Stimulated activated CD8-positive, alpha-beta memory T cell treated with anti-CD3 and anti-CD28 coated beads, Interleukin-12 subunit alpha, Interleukin-12 subunit beta, amount 100 ng/mL, for 24 hours (primary cell): ENCODE measurements at regions not wholly inside any gene's neighbourhood (a gene's known extent, or its start where the extent isn't known, plus 50 kb on each side); places are given as distances from the start of the nearest gene placed in this dataset.
"Not testable (repeated sequence)": the region's sequence is repeated elsewhere in the genome, so short reads cannot be mapped to it uniquely, and the experiment has no call there.

Experiments
- DNase-seq: peaks from one replicate; pipeline ENCODE4 v3.0.0-alpha.2; 2020; ENCODE audit errors: extremely low read depth

- no peak for DNase-seq
Observed at GRCh38 chr5:126133424-126133823, 289.8 kb upstream of the GRAMD2B start.

DNA sequence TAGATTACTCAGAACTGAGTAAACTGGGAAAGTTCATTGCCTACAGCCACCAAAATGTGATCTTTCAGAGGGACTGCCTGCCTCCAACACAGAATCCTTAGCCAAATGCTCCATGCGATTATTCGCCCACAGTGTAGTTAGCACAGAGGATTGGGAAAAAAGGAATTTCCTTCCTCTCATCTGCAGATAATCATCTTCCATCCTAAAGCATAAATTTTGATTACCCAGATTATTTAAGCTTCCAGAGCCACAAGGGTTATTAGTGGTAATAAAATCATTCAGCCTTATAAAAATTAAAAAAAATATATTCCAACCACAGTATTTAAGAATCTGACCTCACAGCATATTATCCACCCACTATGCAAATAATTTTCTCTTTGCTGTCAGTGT lies 285.3 kb upstream of the GRAMD2B start:
- no peak for DNase-seq

DNA sequence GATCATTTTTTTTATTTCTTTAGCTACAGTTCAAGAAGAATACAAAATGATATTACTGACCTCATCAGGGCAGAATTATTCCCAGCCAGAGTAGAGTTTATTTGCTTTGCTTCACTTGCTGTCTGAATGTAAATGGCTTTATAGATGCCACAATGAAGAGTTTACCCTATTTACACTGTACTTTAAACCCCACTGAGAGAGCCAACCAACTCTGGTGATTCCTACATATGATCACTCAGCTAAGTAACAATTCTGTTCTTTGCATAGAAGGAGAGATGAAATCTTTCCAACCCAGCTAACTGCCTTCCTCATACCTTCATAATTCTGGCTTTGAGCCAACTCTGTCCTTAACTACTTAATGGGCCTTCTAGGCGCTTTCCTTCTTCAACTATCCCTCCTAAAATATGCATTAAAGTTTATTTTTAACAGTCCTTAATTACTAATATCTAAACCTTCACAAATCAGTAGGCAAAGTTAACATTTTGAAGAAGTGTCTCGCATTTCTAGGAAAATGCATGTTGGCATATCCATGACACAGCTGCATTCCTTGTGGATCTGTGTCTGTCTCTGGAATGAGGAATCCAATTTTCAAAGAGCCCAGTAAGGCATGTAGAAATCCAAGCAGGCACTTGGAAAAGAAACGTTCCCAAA lies 284.8 kb upstream of the GRAMD2B start:
- no peak for DNase-seq

DNA sequence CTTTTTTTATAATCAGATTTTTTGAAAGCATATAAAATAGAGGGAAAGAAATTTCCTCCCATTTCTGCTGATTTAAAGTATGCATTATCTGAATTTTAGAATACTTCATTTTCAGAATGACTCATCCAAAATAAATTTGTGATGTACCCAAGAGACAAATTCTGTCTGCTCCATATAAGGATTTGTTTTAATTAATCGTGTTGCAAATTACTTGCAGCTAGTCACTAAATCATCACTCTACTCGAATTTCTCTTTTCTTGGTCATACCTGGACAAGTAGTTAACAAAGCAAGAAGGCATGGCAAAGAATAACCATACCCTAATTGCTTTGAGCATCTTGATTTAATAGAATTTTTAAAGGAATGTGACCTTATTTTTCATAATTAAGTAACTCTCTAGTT lies 284.1 kb upstream of the GRAMD2B start:
- no peak for DNase-seq

GRCh38 chr5:126139773-126140172 lies 283.4 kb upstream of the GRAMD2B start:
- no peak for DNase-seq

DNA sequence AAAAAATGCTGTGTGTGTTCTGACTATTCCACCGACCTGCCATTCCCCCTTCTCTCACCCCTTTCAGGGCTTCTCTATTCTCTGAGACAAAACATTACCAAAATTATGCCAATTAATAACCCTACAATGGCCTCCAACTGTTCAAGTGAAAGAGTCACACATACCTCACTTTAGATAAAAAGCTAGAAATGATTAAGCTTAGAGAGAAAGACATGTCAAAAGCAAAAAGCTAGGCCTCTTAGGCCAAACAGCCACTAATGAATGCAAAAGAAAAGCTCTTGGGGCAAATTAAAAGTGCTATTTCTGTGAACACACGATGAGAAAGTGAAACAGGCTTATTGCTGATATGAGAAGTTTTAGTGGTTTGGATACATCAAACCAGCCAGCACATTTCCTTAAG lies 279.6 kb upstream of the GRAMD2B start:
- DNase-seq: no peak

- not testable (repeated sequence) for DNase-seq
Observed at GRCh38 chr5:126150319-126150718, 272.9 kb upstream of the GRAMD2B start.

GRCh38 chr5:126155298-126155697 lies 267.9 kb upstream of the GRAMD2B start:
- not testable (repeated sequence) for DNase-seq

DNA sequence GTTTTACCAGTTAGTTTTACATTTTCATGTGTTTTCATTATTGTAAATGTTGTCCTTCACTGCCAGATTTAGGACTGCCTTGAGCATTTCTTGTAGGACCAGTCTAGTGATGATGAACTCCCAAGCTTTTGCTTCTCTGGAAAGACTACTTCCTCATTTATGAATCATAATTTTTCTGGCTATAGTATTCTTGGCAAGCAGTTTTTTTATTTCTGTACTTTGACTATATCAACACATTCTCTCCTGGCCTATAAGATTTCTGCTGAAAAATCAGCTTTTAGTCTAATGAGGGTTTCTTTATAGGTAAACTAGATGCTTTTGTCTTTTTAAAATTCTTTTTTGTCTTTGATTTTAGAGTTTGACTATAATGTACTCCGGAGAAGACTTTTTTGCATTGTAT lies 256.8 kb upstream of the GRAMD2B start:
- no peak for DNase-seq

- no peak for DNase-seq
Observed at GRCh38 chr5:126168785-126169184, 254.4 kb upstream of the GRAMD2B start.

DNA sequence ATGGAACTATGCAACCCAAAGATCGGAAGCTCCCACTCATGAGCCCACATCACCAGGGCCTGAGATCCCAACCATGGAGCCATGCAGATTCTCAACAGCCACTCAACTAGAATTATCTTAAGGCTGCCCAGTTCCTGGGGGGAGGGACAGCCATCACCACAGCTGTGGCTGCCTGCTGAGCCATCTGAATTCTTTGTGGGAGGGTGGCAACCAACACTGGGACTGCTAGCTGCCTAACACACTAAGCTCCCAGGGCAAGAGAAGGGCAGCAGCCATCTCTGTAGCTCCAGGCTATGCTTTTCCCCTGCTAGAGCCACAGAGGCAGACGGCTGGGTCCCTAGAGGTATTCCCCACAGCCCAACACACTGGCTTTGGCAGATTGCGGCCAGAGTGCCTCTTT lies 251.3 kb upstream of the GRAMD2B start:
- DNase-seq: no peak

DNA sequence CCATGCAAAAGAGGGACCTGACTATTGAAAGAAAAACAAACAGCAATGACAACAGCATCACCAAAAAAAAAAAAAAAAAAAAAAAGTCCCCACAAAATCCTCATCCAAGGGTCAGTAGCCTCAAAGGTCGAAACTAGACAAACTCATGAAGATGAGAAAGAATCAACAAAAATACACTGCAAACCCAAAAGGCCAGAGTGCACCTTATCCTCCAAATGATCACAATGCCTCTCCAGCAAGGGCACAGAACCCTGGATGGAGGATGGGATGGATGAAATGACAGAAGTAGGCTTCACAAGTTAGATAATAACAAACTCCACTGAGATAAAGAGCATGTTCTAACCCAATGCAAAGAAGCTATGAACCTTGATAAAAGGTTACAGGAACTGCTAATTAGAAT lies 250.4 kb upstream of the GRAMD2B start:
- no peak for DNase-seq

DNA sequence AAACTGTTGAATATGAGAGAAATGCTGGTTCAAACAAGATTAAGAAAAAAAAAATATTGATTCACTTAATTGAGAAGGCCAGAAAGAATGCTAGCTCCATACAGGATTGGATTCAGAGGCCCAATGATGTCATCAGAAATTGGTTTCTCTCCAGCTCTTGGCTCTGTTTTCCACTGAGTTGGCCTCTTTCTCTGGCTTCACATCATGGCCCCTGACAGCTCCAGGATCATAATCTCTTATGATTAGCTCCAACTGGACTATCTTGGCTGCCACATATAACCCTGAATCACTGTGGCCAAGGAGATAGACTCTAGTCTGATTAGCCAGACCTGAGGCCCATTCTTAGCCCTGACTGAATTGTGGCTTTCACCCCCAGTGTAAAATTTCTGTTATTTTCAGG lies 244.7 kb upstream of the GRAMD2B start:
- DNase-seq: no peak

DNA sequence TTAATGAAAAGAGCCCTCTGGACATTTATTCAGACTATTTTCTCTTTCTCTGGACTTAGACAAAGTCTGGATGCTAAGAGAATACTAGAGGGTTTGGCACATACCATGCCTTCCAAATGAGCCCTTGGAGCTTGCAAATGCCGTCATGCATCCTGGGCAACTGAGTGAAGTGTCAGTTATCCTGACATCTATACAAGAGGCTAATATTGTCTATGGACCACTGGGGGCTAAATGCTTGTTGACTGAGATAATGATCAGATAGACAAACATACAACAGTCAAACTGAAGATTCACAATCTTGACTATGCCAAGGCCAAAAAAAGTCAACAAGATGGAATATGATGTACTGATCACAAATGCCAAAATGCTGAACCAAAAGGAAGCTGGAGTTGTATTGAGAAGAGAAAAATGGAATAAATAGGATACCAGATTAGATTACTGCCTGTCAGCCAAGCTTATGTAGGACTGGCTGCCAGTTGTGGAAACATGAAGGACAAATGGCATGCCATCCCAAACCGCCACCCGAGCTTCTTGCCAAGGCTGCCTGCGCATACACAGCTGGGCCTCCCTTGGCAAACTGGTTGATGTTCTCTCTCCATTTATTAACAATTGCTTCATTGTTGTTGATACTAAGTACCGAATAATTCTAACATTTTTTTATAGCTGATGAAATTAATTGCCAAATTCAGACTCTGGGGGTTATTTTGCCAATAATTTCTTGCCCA lies 240.1 kb upstream of the GRAMD2B start:
- no peak for DNase-seq

DNA sequence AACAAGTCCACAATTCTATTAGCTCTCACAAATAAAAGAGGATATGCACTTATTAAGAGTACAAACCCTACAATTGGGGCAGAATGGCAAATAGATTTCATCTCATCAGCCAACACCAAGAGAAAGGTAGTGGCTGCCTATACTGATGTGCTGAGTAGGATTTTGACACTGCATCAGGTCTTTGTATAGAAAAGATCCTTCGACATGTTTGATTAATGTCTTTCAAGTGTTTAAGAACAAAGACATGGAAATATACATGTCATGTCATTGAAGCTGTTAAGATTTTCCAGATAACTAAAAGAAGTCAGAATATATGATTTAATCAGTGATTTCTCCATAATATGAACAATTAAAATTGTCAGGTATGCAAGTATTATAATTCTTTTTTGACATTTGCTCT lies 238.7 kb upstream of the GRAMD2B start:
- DNase-seq: no peak

DNA sequence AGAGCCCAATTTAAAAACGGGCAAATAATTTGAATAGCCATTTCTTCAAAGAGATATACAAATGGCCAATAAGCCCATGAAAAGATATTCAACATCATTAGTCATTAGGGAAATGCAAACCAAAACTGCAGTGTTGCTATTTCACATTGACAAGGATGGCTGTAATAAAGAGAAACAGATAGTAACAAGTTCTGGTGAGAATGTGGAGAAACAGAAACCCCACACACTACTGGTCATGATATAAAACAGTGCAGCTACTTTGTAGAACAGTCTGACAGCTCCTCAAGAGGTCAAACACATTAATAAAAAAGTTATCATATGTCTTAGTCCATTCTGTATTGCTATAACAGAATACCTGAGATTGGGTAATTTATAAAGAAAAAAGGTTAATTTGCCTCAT lies 237.0 kb upstream of the GRAMD2B start:
- DNase-seq: no peak

GRCh38 chr5:126188804-126189203 lies 234.4 kb upstream of the GRAMD2B start:
- DNase-seq: no peak

GRCh38 chr5:126189231-126189630 lies 234.0 kb upstream of the GRAMD2B start:
- no peak for DNase-seq

DNA sequence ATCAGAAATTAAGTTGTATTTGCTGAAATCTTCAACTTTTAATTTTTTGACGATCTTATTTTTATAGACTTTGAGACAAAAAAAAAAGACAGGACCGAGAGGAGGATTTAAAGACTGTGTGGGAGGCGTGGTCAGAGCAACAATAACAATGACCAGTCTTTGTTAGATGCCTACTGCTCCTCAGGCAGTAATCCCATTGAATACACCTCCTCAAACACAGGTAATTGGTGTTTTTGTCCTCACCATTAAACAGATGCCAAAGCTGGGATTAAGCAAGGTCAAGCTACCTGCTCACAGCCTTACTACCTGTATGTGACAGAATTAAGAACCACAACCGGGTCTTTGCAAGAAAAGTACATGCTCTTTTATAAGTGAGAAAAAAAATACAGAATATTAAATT lies 233.3 kb upstream of the GRAMD2B start:
- no peak for DNase-seq

DNA sequence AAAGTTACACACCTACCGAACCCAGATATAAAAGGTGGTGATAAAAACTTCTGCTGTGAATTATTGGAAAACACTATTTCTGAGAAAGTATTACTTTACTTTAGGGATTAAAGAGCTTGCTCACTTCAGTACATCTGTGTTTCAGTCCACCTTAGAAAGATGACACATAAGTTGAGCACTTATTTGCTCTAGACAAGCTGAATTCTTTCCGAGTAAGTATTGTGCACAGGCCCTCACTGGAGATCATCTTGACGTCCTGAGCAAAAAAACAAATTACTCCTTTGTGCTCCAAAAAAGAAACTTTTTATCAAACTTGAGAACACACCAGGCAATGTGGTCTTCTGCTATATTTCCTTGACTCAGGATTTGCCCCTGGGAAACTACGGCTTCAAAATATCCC lies 231.0 kb upstream of the GRAMD2B start:
- DNase-seq: no peak

DNA sequence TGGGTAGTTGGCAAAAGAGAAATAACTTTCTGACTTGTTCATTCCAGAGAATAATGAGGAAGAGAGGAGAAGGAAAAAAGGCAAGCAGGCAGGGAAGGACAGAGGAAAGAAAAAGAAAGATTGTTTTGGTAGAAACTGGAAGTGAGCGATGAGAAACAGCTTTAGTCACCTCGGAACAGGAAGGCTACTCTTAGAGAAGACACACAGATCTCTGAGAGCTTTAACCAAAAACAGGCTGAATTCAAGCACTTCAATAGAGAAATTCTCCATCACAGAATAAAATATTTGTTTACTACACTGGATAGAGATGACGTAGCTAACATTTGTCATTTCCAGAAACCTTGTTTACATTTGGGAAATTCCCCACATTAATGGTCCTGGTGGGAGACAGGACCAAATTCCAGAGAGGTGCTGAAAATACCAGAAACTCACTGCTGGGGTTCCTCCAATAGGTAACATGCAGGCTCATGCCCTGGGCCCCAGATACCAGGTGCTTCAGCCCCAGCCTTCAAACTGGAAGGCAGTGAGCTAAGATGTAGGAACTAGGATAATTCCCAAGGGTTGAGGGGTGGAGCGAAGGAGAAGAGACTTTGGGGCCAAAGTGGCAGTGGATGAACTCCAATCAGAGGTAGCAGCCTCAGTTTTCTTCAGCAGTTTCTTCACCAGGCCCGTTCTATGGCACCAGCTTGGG lies 227.7 kb upstream of the GRAMD2B start:
- no peak for DNase-seq

DNA sequence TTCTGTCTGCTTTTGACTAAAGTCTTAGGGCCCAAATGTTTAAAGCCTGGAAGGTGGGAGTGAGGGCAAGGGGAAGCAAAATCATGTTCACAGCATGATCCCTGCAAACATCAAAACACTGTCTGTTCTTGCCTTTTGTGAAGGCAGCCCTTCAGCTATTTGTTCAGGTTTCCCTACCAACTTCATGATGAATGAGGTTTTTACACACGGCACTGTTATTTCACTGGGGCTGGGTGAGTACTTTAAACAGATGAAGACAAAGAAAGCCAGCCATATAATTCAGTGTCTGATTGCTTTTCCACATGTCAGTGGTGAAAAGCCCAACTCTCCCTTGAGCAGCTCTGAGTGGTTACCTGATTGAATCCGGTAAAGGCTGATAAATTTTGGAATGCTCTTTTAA lies 224.7 kb upstream of the GRAMD2B start:
- DNase-seq: no peak

DNA sequence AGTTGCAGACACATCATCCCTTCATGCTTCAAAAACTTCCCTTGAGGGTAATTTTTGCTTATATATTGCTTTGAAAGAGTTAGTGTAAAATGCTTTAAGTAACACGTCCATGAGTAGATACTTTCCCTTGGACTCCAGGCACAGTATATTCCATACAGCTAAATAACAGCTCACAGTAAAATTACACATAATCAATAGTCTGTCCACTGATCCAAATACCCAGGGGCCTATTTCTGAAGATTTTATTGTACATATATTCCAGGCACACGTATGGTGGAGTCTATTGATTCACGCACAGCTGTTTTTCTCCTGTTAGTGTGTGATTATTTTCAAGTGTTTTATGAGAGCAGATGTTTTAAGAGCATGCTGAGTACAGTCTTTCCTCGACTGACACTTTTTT lies 223.7 kb upstream of the GRAMD2B start:
- DNase-seq: no peak
